CD14-positive monocyte (primary cell): ENCODE measurements at regions not wholly inside any gene's neighbourhood (a gene's known extent, or its start where the extent isn't known, plus 50 kb on each side); places are given as distances from the start of the nearest gene placed in this dataset.

Experiments
- DNase-seq, 3 donors: peaks; one replicate each; pipeline ENCODE4 v3.0.0-alpha.2; 2011 to 2022
- H2AFZ ChIP-seq: 2 replicates; pipeline ENCODE4 v1.6.0; 2012; ENCODE audit warnings: mild to moderate bottlenecking, low read depth, low read length, inconsistent platforms; ENCODE audit not compliant: insufficient read depth, poor library complexity, severe bottlenecking
- H3K27ac ChIP-seq, 2 donors: 1 replicate in 1 of 2; 2 replicates in 1 of 2; pipeline ENCODE4 v1.5.1; 2012 to 2013; ENCODE audit warnings: low read length in 2 of 2, control low read depth in 1 of 2, inconsistent platforms in 1 of 2, low read depth in 1 of 2, mild to moderate bottlenecking in 1 of 2
- H3K27me3 ChIP-seq, 2 donors: one replicate each; pipeline versions ENCODE4 v1.6.0 to v1.6.1; 2011 to 2013; ENCODE audit warnings: low read length in 2 of 2; ENCODE audit not compliant: control insufficient read depth in 2 of 2, insufficient read depth in 2 of 2
- H3K36me3 ChIP-seq, 2 donors: replicated peaks in 1 of 2; 1 replicate in 1 of 2; 2 replicates in 1 of 2; pipeline versions ENCODE4 v1.5.1 to v1.6.1; 2012 to 2013; ENCODE audit warnings: low read length in 2 of 2, control low read depth in 1 of 2, inconsistent platforms in 1 of 2, mild to moderate bottlenecking in 1 of 2; ENCODE audit not compliant: insufficient read depth in 2 of 2, control insufficient read depth in 1 of 2
- H3K4me1 ChIP-seq, 2 donors: 1 replicate in 1 of 2; 2 replicates in 1 of 2; pipeline versions ENCODE4 v1.5.1 to v1.6.1; 2012 to 2013; ENCODE audit warnings: low read length in 2 of 2, control low read depth in 1 of 2, inconsistent platforms in 1 of 2, mild to moderate bottlenecking in 1 of 2, moderate library complexity in 1 of 2; ENCODE audit not compliant: insufficient read depth in 2 of 2, control insufficient read depth in 1 of 2
- H3K4me2 ChIP-seq: replicated peaks from 2 replicates; pipeline ENCODE3; 2012; ENCODE audit warnings: low read length, moderate library complexity, mild to moderate bottlenecking; ENCODE audit not compliant: poor library complexity, severe bottlenecking; ENCODE audit errors: extremely low read depth
- H3K4me3 ChIP-seq, 3 experiments: fragments of 200-600 bp in 1 of 3; sonication (generic) in 1 of 3; replicated peaks in 1 of 3; 1 replicate in 2 of 3; 2 replicates in 1 of 3; pipeline ENCODE4 v1.5.1; 2011 to 2013; ENCODE audit warnings: low read length in 3 of 3, mild to moderate bottlenecking in 3 of 3, control low read depth in 2 of 3, low read depth in 2 of 3, inconsistent platforms in 1 of 3, moderate library complexity in 1 of 3
- H3K79me2 ChIP-seq: 2 replicates; pipeline ENCODE4 v1.6.0; 2012; ENCODE audit warnings: mild to moderate bottlenecking, control low read depth, inconsistent platforms, low read length, moderate library complexity; ENCODE audit not compliant: insufficient read depth
- H3K9ac ChIP-seq: 2 replicates; pipeline ENCODE4 v1.6.0; 2017; ENCODE audit warnings: low read length, mild to moderate bottlenecking; ENCODE audit not compliant: insufficient read depth, poor library complexity, severe bottlenecking
- H3K9me3 ChIP-seq, 2 donors: replicated peaks in 1 of 2; 1 replicate in 1 of 2; 2 replicates in 1 of 2; pipeline versions ENCODE4 v1.5.1 to v1.6.1; 2012 to 2013; ENCODE audit warnings: low read length in 2 of 2, control low read depth in 1 of 2; ENCODE audit not compliant: control insufficient read depth in 1 of 2, insufficient read depth in 1 of 2
- H4K20me1 ChIP-seq: 2 replicates; pipeline ENCODE4 v1.6.0; 2012; ENCODE audit warnings: mild to moderate bottlenecking, low read length, control low read depth, moderate library complexity; ENCODE audit not compliant: insufficient read depth
- H3K27ac Mint-ChIP-seq, 7 donors: one replicate each; pipeline ENCODE4 v1.8.0; 2020; ENCODE audit warnings: mild to moderate bottlenecking in 7 of 7, mixed read lengths in 7 of 7, moderate library complexity in 6 of 7, inconsistent platforms in 2 of 7
- H3K27me3 Mint-ChIP-seq, 3 donors: one replicate each; pipeline ENCODE4 v1.8.0; 2021 to 2022; ENCODE audit warnings: low read depth in 3 of 3, mild to moderate bottlenecking in 3 of 3, mixed read lengths in 3 of 3, moderate library complexity in 3 of 3, inconsistent platforms in 1 of 3
- H3K36me3 Mint-ChIP-seq, 2 donors: one replicate each; pipeline ENCODE4 v1.8.0; 2020; ENCODE audit warnings: mixed read lengths in 2 of 2, inconsistent platforms in 1 of 2, mild to moderate bottlenecking in 1 of 2
- H3K4me1 Mint-ChIP-seq: one replicate; pipeline ENCODE4 v1.8.0; 2020; ENCODE audit warnings: mild to moderate bottlenecking, mixed read lengths
- H3K4me3 Mint-ChIP-seq, 2 donors: one replicate each; pipeline ENCODE4 v1.8.0; 2020; ENCODE audit warnings: mild to moderate bottlenecking in 2 of 2, mixed read lengths in 2 of 2, moderate library complexity in 1 of 2
- H3K9me3 Mint-ChIP-seq, 7 donors: one replicate each; pipeline ENCODE4 v1.8.0; 2020 to 2022; ENCODE audit warnings: mixed read lengths in 7 of 7, mild to moderate bottlenecking in 6 of 7, moderate library complexity in 6 of 7, inconsistent platforms in 2 of 7
- CTCF ChIP-seq: fragments of 200-600 bp; IDR thresholded peaks from one replicate; pipeline ENCODE4 v1.8.0; 2022; ENCODE audit warnings: antibody characterized with exemption, mild to moderate bottlenecking
- WGBS: methylation state at CpG from one replicate; pipeline ENCODE4 v1.1.5; 2013; ENCODE audit warnings: missing lambda C conversion rate; ENCODE audit not compliant: insufficient coverage; 5-methylcytosine and 5-hydroxymethylcytosine counted together
- intact Hi-C, 2 donors: fragments of 100-400 bp; cut with micrococcal nuclease; formaldehyde crosslinking; loops; one replicate each; pipeline versions ENCODE4 v1.15.0 to v1.15.1; 2023

DNA sequence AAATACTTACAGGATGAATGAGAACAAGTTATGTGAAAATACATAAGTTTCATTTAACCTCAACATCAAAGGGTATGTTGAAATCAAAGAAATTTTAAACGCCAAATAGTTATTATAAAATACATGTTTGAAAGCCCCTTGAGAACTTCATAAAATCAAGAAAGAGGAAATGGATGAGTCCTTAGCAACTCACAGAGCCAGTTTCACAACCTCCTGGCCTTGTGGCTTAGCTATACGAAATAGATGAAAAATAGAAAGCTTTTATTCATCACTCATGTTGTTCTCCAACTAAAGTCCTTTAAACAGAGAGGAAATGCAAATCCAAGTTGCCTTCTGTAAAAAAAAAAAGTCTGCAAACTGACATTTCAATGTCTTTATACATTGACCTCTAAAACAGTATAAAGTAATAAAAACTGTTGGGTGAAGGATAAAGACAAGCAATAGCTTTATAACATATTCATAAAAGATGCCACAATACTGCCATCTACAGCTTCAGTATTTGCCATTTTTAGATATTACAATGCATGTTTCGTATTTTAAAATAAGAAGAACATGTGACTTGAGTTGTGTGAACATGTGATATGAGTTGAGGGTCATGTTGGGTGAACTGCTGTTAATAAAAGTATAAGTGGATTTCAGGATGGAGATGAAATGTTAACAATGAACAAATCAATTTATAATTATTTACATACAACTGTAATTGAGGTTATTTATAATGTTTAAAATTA is 847.8 kb downstream of the MRPL39 start:
- peaks cover 0 to 1% (median 0%) of the 10 kb centered on the region in 3 donors for H3K27me3 Mint-ChIP-seq
- no peak for TF ChIP-seq CTCF

DNA sequence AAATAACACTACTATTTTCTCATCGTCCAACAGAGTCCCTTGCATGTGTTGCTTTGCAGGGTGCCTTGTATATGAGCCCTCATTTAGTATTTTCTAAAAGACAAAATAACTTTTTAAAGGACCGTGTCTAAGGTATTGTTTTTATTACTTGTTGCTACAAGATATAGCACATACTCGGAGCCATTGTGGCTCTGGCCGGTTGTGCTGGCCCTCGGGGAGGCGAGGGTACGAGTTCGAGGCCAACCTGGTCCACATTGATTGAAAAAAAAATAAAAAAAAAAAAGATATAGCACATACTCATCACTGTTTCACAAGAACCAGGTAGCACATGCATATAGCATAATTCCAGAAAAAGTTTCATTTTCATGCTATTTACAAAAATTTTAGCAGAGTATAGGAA is 869.2 kb downstream of the MRPL39 start:
- intact Hi-C loops, result no loop called here
- no peak for TF ChIP-seq CTCF
- no peaks in the 10 kb centered on the region for H4K20me1 ChIP-seq
- H3K9me3 ChIP-seq, result peaks cover 2 to 4% of the 10 kb centered on the region in 2 donors
- no peak overlapping the region for H3K4me3 Mint-ChIP-seq
- WGBS, result no CpG with 5 or more reads among the region's 8 CpGs
- no peak overlapping the region for H2AFZ ChIP-seq
- no peak overlapping the region for H3K4me2 ChIP-seq
- no peak overlapping the region for H3K27ac ChIP-seq
- no peaks in the 10 kb centered on the region for H3K36me3 Mint-ChIP-seq
- no peaks in the 10 kb centered on the region for H3K36me3 ChIP-seq
- no peaks in the 10 kb centered on the region for H3K4me1 ChIP-seq
- no peak overlapping the region for H3K4me3 ChIP-seq
- DNase-seq, result no peak
- H3K79me2 ChIP-seq, result no peaks in the 10 kb centered on the region
- H3K27ac Mint-ChIP-seq, result no peak overlapping the region
- H3K9ac ChIP-seq, result no peak overlapping the region
- H3K9me3 Mint-ChIP-seq, result peaks cover 0 to 4% (median 0%) of the 10 kb centered on the region in 7 donors
- H3K27me3 ChIP-seq, result no peaks in the 10 kb centered on the region
- no peaks in the 10 kb centered on the region for H3K4me1 Mint-ChIP-seq
- H3K27me3 Mint-ChIP-seq, result no peaks in the 10 kb centered on the region

More for the DNA sequence above, 847.8 kb downstream of the MRPL39 start:
- H3K27ac ChIP-seq, result no peak overlapping the region
- Mint-ChIP-seq H3K4me3 (no peak overlapping the region), H3K36me3 (no peaks in the 10 kb centered on the region), H3K4me1 (no peaks in the 10 kb centered on the region), H3K9me3 (peaks cover 0 to 5% (median 2%) of the 10 kb centered on the region in 7 donors), H3K27ac (no peak overlapping the region)
- no peaks in the 10 kb centered on the region for H3K27me3 ChIP-seq
- H3K9me3 ChIP-seq, result peaks cover 0 to 3% of the 10 kb centered on the region in 2 donors
- intact Hi-C loops, result no loop called here
- H3K4me3 ChIP-seq, result no peak overlapping the region
- H3K9ac ChIP-seq, result no peak overlapping the region
- DNase-seq, result no peak
- no peaks in the 10 kb centered on the region for H3K36me3 ChIP-seq
- no peaks in the 10 kb centered on the region for H4K20me1 ChIP-seq
- H3K79me2 ChIP-seq, result no peaks in the 10 kb centered on the region
- no peak overlapping the region for H3K4me2 ChIP-seq
- no peaks in the 10 kb centered on the region for H3K4me1 ChIP-seq
- no peak overlapping the region for H2AFZ ChIP-seq
- WGBS, result no CpG with 5 or more reads among the region's 3 CpGs
